ENCODE measurements at regions not wholly inside any gene's neighbourhood (a gene's known extent, or its start where the extent isn't known, plus 50 kb on each side); places are given as distances from the start of the nearest gene placed in this dataset.

- Histone ChIP-seq H3K4me3 (ENCODE audit: control insufficient read depth in 1 of 7, extremely low read depth in 1 of 7, insufficient read depth in 4 of 7, low read depth in 2 of 7, low read length in 6 of 7) (no peak overlapping the region), H3K27me3 (replicated peaks in 2 of 5; ENCODE audit: control insufficient read depth in 4 of 5, insufficient read depth in 5 of 5, low read length in 4 of 5) (no peaks in the 10 kb centered on the region), H3K4me1 (ENCODE audit: control extremely low read depth in 1 of 4, control insufficient read depth in 4 of 4, insufficient read depth in 4 of 4, low read length in 3 of 4) (no peaks in the 10 kb centered on the region), H3K27ac (ENCODE audit: insufficient read depth in 1 of 2, low read depth in 1 of 2, low read length in 2 of 2, poor library complexity in 1 of 2, severe bottlenecking in 2 of 2) (no peak overlapping the region), H3K36me3 (ENCODE audit: control insufficient read depth in 4 of 4, insufficient read depth in 4 of 4, low read length in 3 of 4) (no peaks in the 10 kb centered on the region), H3K9me3 (ENCODE audit: control extremely low read depth in 1 of 5, control insufficient read depth in 4 of 5, insufficient read depth in 2 of 5, low read depth in 1 of 5, low read length in 4 of 5) (peaks cover 0 to 3% (median 0%) of the 10 kb centered on the region in 5 experiments)
- CTCF ChIA-PET, result no interaction called here
- DNase-seq, result no peak
- no CpG with 5 or more reads among the region's 2 CpGs for WGBS (ENCODE audit: insufficient coverage)
- POLR2A ChIA-PET, result no interaction called here
Measured at GRCh38 chr11:35886759-35887158, 57.1 kb upstream of the LDLRAD3 start.

DNA sequence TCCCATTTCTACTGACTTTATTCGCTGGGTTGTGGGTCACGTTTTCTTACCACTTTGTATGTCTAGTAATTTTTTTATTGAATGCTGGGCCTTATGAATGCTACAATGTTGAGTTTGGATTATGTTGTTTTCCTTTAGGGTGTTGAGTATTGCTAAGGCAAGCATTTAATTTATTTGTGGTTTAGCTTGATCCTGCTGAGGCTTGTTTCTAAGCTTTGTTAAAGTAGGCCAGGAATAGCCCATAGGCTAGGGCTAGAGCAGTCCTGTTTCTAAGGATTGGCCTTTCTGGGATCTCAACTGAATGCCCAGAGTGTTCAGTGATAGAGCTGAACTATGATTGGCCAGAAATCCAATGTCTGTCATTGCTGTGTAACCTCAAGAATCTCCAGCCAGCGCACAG lies 56.1 kb upstream of the LDLRAD3 start:
- WGBS (ENCODE audit: insufficient coverage), result 90% methylated on average over 2 of the region's 3 CpGs
- Histone ChIP-seq H3K36me3 (ENCODE audit: control insufficient read depth in 4 of 4, insufficient read depth in 4 of 4, low read length in 3 of 4) (no peaks in the 10 kb centered on the region), H3K4me1 (ENCODE audit: control extremely low read depth in 1 of 4, control insufficient read depth in 4 of 4, insufficient read depth in 4 of 4, low read length in 3 of 4) (no peaks in the 10 kb centered on the region), H3K9me3 (ENCODE audit: control extremely low read depth in 1 of 5, control insufficient read depth in 4 of 5, insufficient read depth in 2 of 5, low read depth in 1 of 5, low read length in 4 of 5) (peaks cover 0 to 3% (median 0%) of the 10 kb centered on the region in 5 experiments), H3K4me3 (ENCODE audit: control insufficient read depth in 1 of 7, extremely low read depth in 1 of 7, insufficient read depth in 4 of 7, low read depth in 2 of 7, low read length in 6 of 7) (no peak overlapping the region), H3K27ac (ENCODE audit: insufficient read depth in 1 of 2, low read depth in 1 of 2, low read length in 2 of 2, poor library complexity in 1 of 2, severe bottlenecking in 2 of 2) (no peak overlapping the region), H3K27me3 (replicated peaks in 2 of 5; ENCODE audit: control insufficient read depth in 4 of 5, insufficient read depth in 5 of 5, low read length in 4 of 5) (no peaks in the 10 kb centered on the region)
- DNase-seq, result no peak
- CTCF ChIA-PET, result interaction anchor here (1.2 kb wide), 1 partner anchor 13 kb away, joined by 3 read pairs; no protein-coding TSS in a partner anchor
- POLR2A ChIA-PET, result no interaction called here

GRCh38 chr11:35888961-35889360 lies 54.9 kb upstream of the LDLRAD3 start:
- WGBS (ENCODE audit: insufficient coverage), result 100% methylated on average over 3 of the region's 3 CpGs
- no peak for DNase-seq
- H3K4me3 ChIP-seq (ENCODE audit: control insufficient read depth in 1 of 7, extremely low read depth in 1 of 7, insufficient read depth in 4 of 7, low read depth in 2 of 7, low read length in 6 of 7), result no peak overlapping the region
- peaks cover 0 to 3% (median 0%) of the 10 kb centered on the region in 5 experiments for H3K9me3 ChIP-seq (ENCODE audit: control extremely low read depth in 1 of 5, control insufficient read depth in 4 of 5, insufficient read depth in 2 of 5, low read depth in 1 of 5, low read length in 4 of 5)
- POLR2A ChIA-PET, result no interaction called here
- H3K4me1 ChIP-seq (ENCODE audit: control extremely low read depth in 1 of 4, control insufficient read depth in 4 of 4, insufficient read depth in 4 of 4, low read length in 3 of 4), result no peaks in the 10 kb centered on the region
- CTCF ChIA-PET, result no interaction called here
- H3K27ac ChIP-seq (ENCODE audit: insufficient read depth in 1 of 2, low read depth in 1 of 2, low read length in 2 of 2, poor library complexity in 1 of 2, severe bottlenecking in 2 of 2), result no peak overlapping the region
- H3K27me3 ChIP-seq (replicated peaks in 2 of 5; ENCODE audit: control insufficient read depth in 4 of 5, insufficient read depth in 5 of 5, low read length in 4 of 5), result no peaks in the 10 kb centered on the region
- H3K36me3 ChIP-seq (ENCODE audit: control insufficient read depth in 4 of 4, insufficient read depth in 4 of 4, low read length in 3 of 4), result no peaks in the 10 kb centered on the region

- CTCF ChIA-PET, result no interaction called here
Measured at GRCh38 chr11:35891096-35891495, 52.8 kb upstream of the LDLRAD3 start.

DNA sequence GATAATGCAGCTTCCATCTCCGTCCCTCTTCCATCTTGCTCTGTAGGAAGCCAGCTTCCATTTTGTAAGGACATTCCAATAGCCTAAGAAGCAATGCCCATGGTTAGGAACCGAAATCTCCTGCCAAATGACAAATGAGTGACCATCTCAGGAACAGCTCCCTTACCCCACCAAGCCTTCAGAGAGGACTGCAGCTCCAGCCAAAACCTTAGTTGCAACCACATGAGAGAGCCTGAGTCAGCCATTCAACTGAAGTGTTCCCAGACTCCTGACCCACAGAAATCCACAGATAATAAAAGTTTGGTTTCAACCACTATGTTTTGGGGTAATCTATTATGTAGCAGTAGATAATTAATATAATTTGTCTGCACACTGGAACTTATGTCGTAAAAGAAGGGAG lies 51.7 kb upstream of the LDLRAD3 start:
- ChIA-PET CTCF (interaction anchor here (0.6 to 1.2 kb wide), 2 partner anchors 62 to 1006 kb away, joined by 3 read pairs; no protein-coding TSS in a partner anchor), POLR2A (no interaction called here)
- Histone ChIP-seq H3K27me3 (replicated peaks in 2 of 5; ENCODE audit: control insufficient read depth in 4 of 5, insufficient read depth in 5 of 5, low read length in 4 of 5) (no peaks in the 10 kb centered on the region), H3K36me3 (ENCODE audit: control insufficient read depth in 4 of 4, insufficient read depth in 4 of 4, low read length in 3 of 4) (no peaks in the 10 kb centered on the region), H3K4me3 (ENCODE audit: control insufficient read depth in 1 of 7, extremely low read depth in 1 of 7, insufficient read depth in 4 of 7, low read depth in 2 of 7, low read length in 6 of 7) (no peak overlapping the region), H3K4me1 (ENCODE audit: control extremely low read depth in 1 of 4, control insufficient read depth in 4 of 4, insufficient read depth in 4 of 4, low read length in 3 of 4) (no peaks in the 10 kb centered on the region), H3K27ac (ENCODE audit: insufficient read depth in 1 of 2, low read depth in 1 of 2, low read length in 2 of 2, poor library complexity in 1 of 2, severe bottlenecking in 2 of 2) (no peak overlapping the region), H3K9me3 (ENCODE audit: control extremely low read depth in 1 of 5, control insufficient read depth in 4 of 5, insufficient read depth in 2 of 5, low read depth in 1 of 5, low read length in 4 of 5) (peaks cover 0 to 2% (median 0%) of the 10 kb centered on the region in 5 experiments)
- whole genome bisulfite sequencing (ENCODE audit: insufficient coverage), result 80% methylated on average over 1 of the region's 3 CpGs
- no peak for DNase-seq

More at GRCh38 chr11:35891096-35891495, 52.8 kb upstream of the LDLRAD3 start:
- Histone ChIP-seq H3K9me3 (ENCODE audit: control extremely low read depth in 1 of 5, control insufficient read depth in 4 of 5, insufficient read depth in 2 of 5, low read depth in 1 of 5, low read length in 4 of 5) (peaks cover 0 to 3% (median 0%) of the 10 kb centered on the region in 5 experiments), H3K36me3 (ENCODE audit: control insufficient read depth in 4 of 4, insufficient read depth in 4 of 4, low read length in 3 of 4) (no peaks in the 10 kb centered on the region), H3K27ac (ENCODE audit: insufficient read depth in 1 of 2, low read depth in 1 of 2, low read length in 2 of 2, poor library complexity in 1 of 2, severe bottlenecking in 2 of 2) (no peak overlapping the region), H3K27me3 (replicated peaks in 2 of 5; ENCODE audit: control insufficient read depth in 4 of 5, insufficient read depth in 5 of 5, low read length in 4 of 5) (no peaks in the 10 kb centered on the region), H3K4me1 (ENCODE audit: control extremely low read depth in 1 of 4, control insufficient read depth in 4 of 4, insufficient read depth in 4 of 4, low read length in 3 of 4) (no peaks in the 10 kb centered on the region), H3K4me3 (ENCODE audit: control insufficient read depth in 1 of 7, extremely low read depth in 1 of 7, insufficient read depth in 4 of 7, low read depth in 2 of 7, low read length in 6 of 7) (no peak overlapping the region)
- DNase-seq, result no peak
- WGBS (ENCODE audit: insufficient coverage), result 0% methylated on average over 1 of the region's 1 CpG
- POLR2A ChIA-PET, result no interaction called here

- Histone ChIP-seq H3K4me1 (ENCODE audit: control extremely low read depth in 1 of 4, control insufficient read depth in 4 of 4, insufficient read depth in 4 of 4, low read length in 3 of 4) (no peaks in the 10 kb centered on the region), H3K9me3 (ENCODE audit: control extremely low read depth in 1 of 5, control insufficient read depth in 4 of 5, insufficient read depth in 2 of 5, low read depth in 1 of 5, low read length in 4 of 5) (peaks cover 0 to 2% (median 0%) of the 10 kb centered on the region in 5 experiments), H3K27ac (ENCODE audit: insufficient read depth in 1 of 2, low read depth in 1 of 2, low read length in 2 of 2, poor library complexity in 1 of 2, severe bottlenecking in 2 of 2) (no peak overlapping the region), H3K36me3 (ENCODE audit: control insufficient read depth in 4 of 4, insufficient read depth in 4 of 4, low read length in 3 of 4) (no peaks in the 10 kb centered on the region), H3K27me3 (replicated peaks in 2 of 5; ENCODE audit: control insufficient read depth in 4 of 5, insufficient read depth in 5 of 5, low read length in 4 of 5) (no peaks in the 10 kb centered on the region), H3K4me3 (ENCODE audit: control insufficient read depth in 1 of 7, extremely low read depth in 1 of 7, insufficient read depth in 4 of 7, low read depth in 2 of 7, low read length in 6 of 7) (no peak overlapping the region)
- 94% methylated on average over 7 of the region's 8 CpGs for WGBS (ENCODE audit: insufficient coverage)
- POLR2A ChIA-PET, result no interaction called here
- CTCF ChIA-PET, result interaction anchor here (0.6 kb wide), 1 partner anchor 132 kb away, joined by 3 read pairs; no protein-coding TSS in a partner anchor
- no peak for DNase-seq
Measured at GRCh38 chr11:35893796-35894475, 49.9 kb upstream of the LDLRAD3 start.
